GM19455 (cell line): ENCODE measurements at regions not wholly inside any gene's neighbourhood (a gene's known extent, or its start where the extent isn't known, plus 50 kb on each side); places are given as distances from the start of the nearest gene placed in this dataset.

ENCODE experiments used
- ATAC-seq: cut with Tn5 transposase; IDR thresholded peaks from one replicate; pipeline ENCODE4 v1.9.1; 2021; ENCODE audit not compliant: unreplicated experiment

GRCh38 chr12:24424376-24424775 is 474.9 kb upstream of the SOX5 start:
- no peak for ATAC-seq

GRCh38 chr12:24423611-24424010 is 474.1 kb upstream of the SOX5 start:
- ATAC-seq = no peak

- no peak for ATAC-seq
These were observed 472.3 kb upstream of the SOX5 start for GRCh38 chr12:24421759-24422158.

- no peak for ATAC-seq
These were observed 468.7 kb upstream of the SOX5 start for GRCh38 chr12:24418157-24418556.

- ATAC-seq = no peak
These were observed 467.1 kb upstream of the SOX5 start for GRCh38 chr12:24416423-24417109.

GRCh38 chr12:24415934-24416333 is 466.5 kb upstream of the SOX5 start:
- no peak for ATAC-seq

- no peak for ATAC-seq
These were observed 465.0 kb upstream of the SOX5 start for GRCh38 chr12:24414480-24414879.

- no peak for ATAC-seq
These were observed 462.5 kb upstream of the SOX5 start for GRCh38 chr12:24411948-24412347.

- no peak for ATAC-seq
These were observed 460.4 kb upstream of the SOX5 start for GRCh38 chr12:24409868-24410267.

- no peak for ATAC-seq
These were observed 458.8 kb upstream of the SOX5 start for GRCh38 chr12:24408305-24408704.

- ATAC-seq = no peak
These were observed 458.4 kb upstream of the SOX5 start for GRCh38 chr12:24407884-24408283.

- ATAC-seq = no peak
These were observed 454.8 kb upstream of the SOX5 start for GRCh38 chr12:24404086-24404815.

- no peak for ATAC-seq
These were observed 451.1 kb upstream of the SOX5 start for GRCh38 chr12:24400533-24400932.

GRCh38 chr12:24398605-24399004 is 449.1 kb upstream of the SOX5 start:
- no peak for ATAC-seq

- no peak for ATAC-seq
These were observed 446.8 kb upstream of the SOX5 start for GRCh38 chr12:24396224-24396623.

- ATAC-seq = no peak
These were observed 444.8 kb upstream of the SOX5 start for GRCh38 chr12:24394246-24394645.

GRCh38 chr12:24393071-24393470 is 443.6 kb upstream of the SOX5 start:
- no peak for ATAC-seq

GRCh38 chr12:24389394-24389793 is 439.9 kb upstream of the SOX5 start:
- no peak for ATAC-seq

GRCh38 chr12:24387381-24387780 is 437.9 kb upstream of the SOX5 start:
- no peak for ATAC-seq

GRCh38 chr12:24386836-24387235 is 437.4 kb upstream of the SOX5 start:
- ATAC-seq = no peak

- ATAC-seq = no peak
These were observed 432.3 kb upstream of the SOX5 start for GRCh38 chr12:24381790-24382189.

- ATAC-seq = no peak
These were observed 430.5 kb upstream of the SOX5 start for GRCh38 chr12:24379861-24380521.
